H9 (cell line): ENCODE measurements at regions not wholly inside any gene's neighbourhood (a gene's known extent, or its start where the extent isn't known, plus 50 kb on each side); places are given as distances from the start of the nearest gene placed in this dataset.

Source experiments
- DNase-seq: peaks from one replicate; pipeline ENCODE4 v3.0.0-alpha.2; 2017
- H2AFZ ChIP-seq: one replicate; pipeline ENCODE4 v1.6.1; 2013; ENCODE audit warnings: mild to moderate bottlenecking, low read length, control low read depth, moderate library complexity
- H2AK5ac ChIP-seq: 2 replicates; pipeline ENCODE4 v1.6.1; 2013; ENCODE audit warnings: low read length, control low read depth, mixed read lengths; ENCODE audit not compliant: insufficient read length
- H2BK120ac ChIP-seq: one replicate; pipeline ENCODE4 v1.6.1; 2013; ENCODE audit warnings: low read depth, mild to moderate bottlenecking, low read length, control low read depth, inconsistent platforms; ENCODE audit not compliant: poor library complexity, severe bottlenecking
- H2BK12ac ChIP-seq: 2 replicates; pipeline ENCODE4 v1.6.1; 2013; ENCODE audit warnings: low read length, control low read depth, mixed read lengths, low read depth; ENCODE audit not compliant: insufficient read length
- H2BK15ac ChIP-seq: 2 replicates; pipeline ENCODE4 v1.6.1; 2013; ENCODE audit warnings: low read depth, low read length, control low read depth
- H2BK20ac ChIP-seq: one replicate; pipeline ENCODE4 v1.6.1; 2013; ENCODE audit warnings: low read depth, mild to moderate bottlenecking, low read length, control low read depth, inconsistent platforms; ENCODE audit not compliant: poor library complexity, severe bottlenecking
- H2BK5ac ChIP-seq: 2 replicates; pipeline ENCODE4 v1.6.1; 2013; ENCODE audit warnings: low read length, control low read depth, mixed read lengths; ENCODE audit not compliant: insufficient read length
- H3K14ac ChIP-seq: 2 replicates; pipeline ENCODE4 v1.6.1; 2013; ENCODE audit warnings: low read length, control low read depth; ENCODE audit not compliant: insufficient read depth
- H3K18ac ChIP-seq: 2 replicates; pipeline ENCODE4 v1.6.1; 2013; ENCODE audit warnings: low read depth, mild to moderate bottlenecking, mixed read lengths, low read length, control low read depth; ENCODE audit not compliant: insufficient read length
- H3K23ac ChIP-seq: 2 replicates; pipeline ENCODE4 v1.6.1; 2013; ENCODE audit warnings: low read length, control low read depth, mixed read lengths, low read depth; ENCODE audit not compliant: insufficient read length
- H3K23me2 ChIP-seq: 2 replicates; pipeline ENCODE4 v1.6.1; 2013; ENCODE audit warnings: low read depth, mild to moderate bottlenecking, mixed read lengths, low read length, control low read depth; ENCODE audit not compliant: insufficient read length, poor library complexity, severe bottlenecking
- H3K27ac ChIP-seq: 2 replicates; pipeline ENCODE4 v1.5.1; 2013; ENCODE audit warnings: low read length, control low read depth, mixed read lengths, low read depth; ENCODE audit not compliant: insufficient read length
- H3K27me3 ChIP-seq: 2 replicates; pipeline ENCODE4 v1.6.1; 2013; ENCODE audit warnings: low read length, control low read depth, inconsistent platforms; ENCODE audit not compliant: insufficient read depth
- H3K4ac ChIP-seq: 2 replicates; pipeline ENCODE4 v1.6.1; 2013; ENCODE audit warnings: low read depth, mild to moderate bottlenecking, control low read depth, inconsistent platforms, low read length, moderate library complexity
- H3K4me1 ChIP-seq: 2 replicates; pipeline ENCODE4 v1.6.1; 2013; ENCODE audit warnings: low read length, control low read depth, inconsistent platforms; ENCODE audit not compliant: insufficient read depth
- H3K4me2 ChIP-seq: 2 replicates; pipeline ENCODE4 v1.6.1; 2013; ENCODE audit warnings: low read length, control low read depth, mixed read lengths; ENCODE audit not compliant: insufficient read length, insufficient read depth
- H3K56ac ChIP-seq: 2 replicates; pipeline ENCODE4 v1.6.1; 2013; ENCODE audit warnings: low read depth, mild to moderate bottlenecking, mixed read lengths, low read length, control low read depth; ENCODE audit not compliant: insufficient read length
- H3K79me1 ChIP-seq: 2 replicates; pipeline ENCODE4 v1.6.1; 2013; ENCODE audit warnings: low read depth, mild to moderate bottlenecking, moderate library complexity, low read length, control low read depth, inconsistent platforms; ENCODE audit not compliant: insufficient read depth, poor library complexity, severe bottlenecking
- H3K79me2 ChIP-seq: 2 replicates; pipeline ENCODE4 v1.6.1; 2013; ENCODE audit warnings: low read length, control low read depth, inconsistent platforms; ENCODE audit not compliant: insufficient read depth
- H3K9ac ChIP-seq: 2 replicates; pipeline ENCODE4 v1.6.1; 2013; ENCODE audit warnings: low read length, control low read depth, mixed read lengths; ENCODE audit not compliant: insufficient read length; ENCODE audit errors: extremely low read depth
- H3K9me3 ChIP-seq: one replicate; pipeline ENCODE4 v1.6.1; 2013; ENCODE audit warnings: low read depth, low read length, inconsistent platforms; ENCODE audit not compliant: control insufficient read depth
- H3T11ph ChIP-seq: one replicate; pipeline ENCODE4 v1.6.1; 2013; ENCODE audit warnings: mild to moderate bottlenecking, low read length, control low read depth, inconsistent platforms
- H4K20me1 ChIP-seq: one replicate; pipeline ENCODE4 v1.6.1; 2013; ENCODE audit not compliant: control insufficient read depth, insufficient read length, insufficient read depth
- H4K5ac ChIP-seq: 2 replicates; pipeline ENCODE4 v1.6.1; 2013; ENCODE audit warnings: low read depth, mild to moderate bottlenecking, mixed read lengths, low read length, control low read depth; ENCODE audit not compliant: insufficient read length
- H4K8ac ChIP-seq: replicated peaks from 2 replicates; pipeline ENCODE4 v1.6.1; 2013; ENCODE audit warnings: low read length, control low read depth, mixed read lengths, low read depth; ENCODE audit not compliant: insufficient read length
- H4K91ac ChIP-seq: 2 replicates; pipeline ENCODE4 v1.6.1; 2013; ENCODE audit warnings: low read depth, mild to moderate bottlenecking, moderate library complexity, mixed read lengths, low read length, control low read depth; ENCODE audit not compliant: insufficient read length
- H3K27ac Mint-ChIP-seq, 3 experiments: 2 replicates in 2 of 3; 3 replicates in 1 of 3; pipeline ENCODE4 v1.8.0; 2020 to 2021; ENCODE audit warnings: mixed read lengths in 3 of 3, mild to moderate bottlenecking in 1 of 3, moderate library complexity in 1 of 3
- H3K27me3 Mint-ChIP-seq: 2 replicates; pipeline ENCODE4 v1.8.0; 2021; ENCODE audit warnings: low read depth, mild to moderate bottlenecking, moderate library complexity, mixed read lengths
- H3K36me3 Mint-ChIP-seq, 3 experiments: 2 replicates in 2 of 3; 3 replicates in 1 of 3; pipeline ENCODE4 v1.8.0; 2020 to 2021; ENCODE audit warnings: low read depth in 3 of 3, mixed read lengths in 3 of 3; ENCODE audit not compliant: insufficient read depth in 1 of 3
- H3K4me1 Mint-ChIP-seq, 2 experiments: 2 replicates each; pipeline ENCODE4 v1.8.0; 2020; ENCODE audit warnings: mixed read lengths in 2 of 2
- H3K4me3 Mint-ChIP-seq, 2 experiments: 2 replicates in 1 of 2; 3 replicates in 1 of 2; pipeline ENCODE4 v1.8.0; 2020 to 2021; ENCODE audit warnings: mild to moderate bottlenecking in 2 of 2, mixed read lengths in 2 of 2, moderate library complexity in 1 of 2
- H3K9me3 Mint-ChIP-seq, 2 experiments: 2 replicates in 1 of 2; 3 replicates in 1 of 2; pipeline ENCODE4 v1.8.0; 2020; ENCODE audit warnings: mild to moderate bottlenecking in 2 of 2, mixed read lengths in 2 of 2, moderate library complexity in 1 of 2
- WGBS: extraction: QIAGEN DNeasy Blood & Tissue Kit; methylation state at CpG from one replicate; pipeline ENCODE4 v1.1.7; 2013; ENCODE audit warnings: missing lambda C conversion rate, low lambda C conversion rate, mixed read lengths; ENCODE audit not compliant: insufficient read length; ENCODE audit errors: extremely low coverage; 5-methylcytosine and 5-hydroxymethylcytosine counted together
- TF ChIP-seq, protein P1 (sequence below): fragments of 200-600 bp; sonication (generic); conservative IDR thresholded peaks from 3 replicates; pipeline ENCODE4 v1.8.0; 2021; ENCODE audit warnings: antibody characterized with exemption, mild to moderate bottlenecking

- Histone ChIP-seq H2AK5ac (no peak overlapping the region), H4K5ac (no peak overlapping the region), H3K9me3 (no peaks in the 10 kb centered on the region), H3K4me2 (no peak overlapping the region), H3K79me1 (no peaks in the 10 kb centered on the region), H4K91ac (no peak overlapping the region), H2AFZ (no peak overlapping the region), H3K23me2 (no peaks in the 10 kb centered on the region), H3K14ac (no peak overlapping the region), H3K27ac (no peak overlapping the region), H3K79me2 (no peaks in the 10 kb centered on the region), H3K4ac (no peak overlapping the region), H3K4me1 (no peaks in the 10 kb centered on the region), H3K56ac (no peak overlapping the region), H2BK5ac (no peak overlapping the region), H4K20me1 (no peaks in the 10 kb centered on the region), H3K23ac (no peak overlapping the region), H4K8ac (no peak overlapping the region), H3T11ph (no peak overlapping the region), H2BK20ac (no peak overlapping the region), H3K27me3 (no peaks in the 10 kb centered on the region), H3K18ac (no peak overlapping the region), H2BK12ac (no peak overlapping the region), H2BK120ac (no peak overlapping the region), H3K9ac (no peak overlapping the region), H2BK15ac (no peak overlapping the region)
- TF ChIP-seq, protein P1, sequence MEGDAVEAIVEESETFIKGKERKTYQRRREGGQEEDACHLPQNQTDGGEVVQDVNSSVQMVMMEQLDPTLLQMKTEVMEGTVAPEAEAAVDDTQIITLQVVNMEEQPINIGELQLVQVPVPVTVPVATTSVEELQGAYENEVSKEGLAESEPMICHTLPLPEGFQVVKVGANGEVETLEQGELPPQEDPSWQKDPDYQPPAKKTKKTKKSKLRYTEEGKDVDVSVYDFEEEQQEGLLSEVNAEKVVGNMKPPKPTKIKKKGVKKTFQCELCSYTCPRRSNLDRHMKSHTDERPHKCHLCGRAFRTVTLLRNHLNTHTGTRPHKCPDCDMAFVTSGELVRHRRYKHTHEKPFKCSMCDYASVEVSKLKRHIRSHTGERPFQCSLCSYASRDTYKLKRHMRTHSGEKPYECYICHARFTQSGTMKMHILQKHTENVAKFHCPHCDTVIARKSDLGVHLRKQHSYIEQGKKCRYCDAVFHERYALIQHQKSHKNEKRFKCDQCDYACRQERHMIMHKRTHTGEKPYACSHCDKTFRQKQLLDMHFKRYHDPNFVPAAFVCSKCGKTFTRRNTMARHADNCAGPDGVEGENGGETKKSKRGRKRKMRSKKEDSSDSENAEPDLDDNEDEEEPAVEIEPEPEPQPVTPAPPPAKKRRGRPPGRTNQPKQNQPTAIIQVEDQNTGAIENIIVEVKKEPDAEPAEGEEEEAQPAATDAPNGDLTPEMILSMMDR: peak; percentile 81
- H3K36me3 Mint-ChIP-seq: no peaks in the 10 kb centered on the region
- H3K27ac Mint-ChIP-seq: no peak overlapping the region
- peaks cover 0 to 2% of the 10 kb centered on the region in 2 experiments; a peak in 1 of 5 replicates for H3K9me3 Mint-ChIP-seq
- peaks cover 18 to 22% of the 10 kb centered on the region in 2 experiments for H3K4me1 Mint-ChIP-seq
- no peak overlapping the region for H3K4me3 Mint-ChIP-seq
- WGBS: no CpG with 5 or more reads among the region's 4 CpGs
- H3K27me3 Mint-ChIP-seq: no peaks in the 10 kb centered on the region
- no peak for DNase-seq
These were observed 56.6 kb upstream of the CHRDL1 start for GRCh38 chrX:110852180-110852579.
